ENCODE measurements at regions not wholly inside any gene's neighbourhood (a gene's known extent, or its start where the extent isn't known, plus 50 kb on each side); places are given as distances from the start of the nearest gene placed in this dataset.
A peak's percentile ranks its signal among the peaks of the same experiment; 100 is the strongest.

DNA sequence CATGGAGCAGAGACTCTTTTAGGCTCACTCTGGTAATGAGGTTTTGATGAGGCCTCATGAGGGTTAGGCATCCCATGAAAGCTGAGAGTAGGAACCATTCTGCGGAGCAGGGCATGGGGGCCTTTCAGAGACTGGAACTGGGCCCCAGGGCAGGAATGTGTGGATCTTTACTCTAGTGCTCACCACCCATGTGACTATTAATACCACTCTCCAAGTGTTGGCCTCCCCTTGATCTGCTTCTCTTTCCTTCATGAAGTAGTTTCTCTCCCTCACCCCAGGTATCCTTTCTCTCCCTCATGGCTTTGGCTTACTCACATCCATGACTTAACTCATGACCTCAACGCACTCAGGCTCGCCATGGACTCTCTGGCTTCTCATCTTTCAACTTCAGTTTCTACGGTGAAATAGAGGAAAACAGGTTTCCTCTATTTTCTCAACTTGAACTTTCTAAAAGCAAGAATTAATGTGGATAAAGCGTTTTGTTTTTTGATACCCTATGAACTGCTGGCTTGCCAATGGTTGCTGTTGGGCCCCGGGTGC is 50.5 kb upstream of the GADD45A start:
- no peak for ATAC-seq

DNA sequence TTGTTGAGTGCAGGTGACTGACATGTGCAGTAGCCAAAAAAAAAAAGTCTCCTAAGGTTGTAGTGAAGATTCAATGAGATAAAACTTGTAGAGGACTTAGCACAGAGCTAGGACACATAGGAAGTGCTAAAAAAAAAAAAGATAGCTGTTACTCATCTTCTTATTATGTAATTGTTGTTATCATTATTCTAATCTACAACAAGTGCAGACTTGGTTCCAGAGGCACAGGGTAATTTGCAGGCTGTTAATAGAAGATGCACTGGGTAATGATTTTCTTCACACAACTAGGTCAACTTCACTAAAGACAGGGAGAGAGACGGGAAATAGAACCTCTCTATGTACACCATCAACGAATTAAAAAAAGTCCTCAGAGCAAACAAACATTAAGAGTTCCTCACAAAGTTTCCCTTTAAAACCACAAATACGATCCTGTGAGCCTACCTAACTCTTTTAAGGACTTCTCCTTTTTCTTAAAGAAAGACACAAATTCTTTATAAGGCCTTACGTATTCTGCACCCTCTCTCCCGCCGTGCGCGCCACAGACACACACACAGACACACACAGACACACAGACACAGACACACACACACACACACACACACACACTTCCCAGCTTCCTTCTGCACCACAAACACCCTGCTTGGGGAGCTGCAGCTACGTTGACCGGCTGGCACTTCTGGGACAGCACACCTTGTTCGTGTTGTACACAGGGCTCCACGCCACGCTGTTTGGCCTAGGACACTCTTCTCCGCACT is 49.8 kb upstream of the GADD45A start:
- Histone ChIP-seq H3K36me3 (no peaks in the 10 kb centered on the region), H3K4me1 (peaks cover 0 to 1% (median 0%) of the 10 kb centered on the region in 12 donors), H3K4me3 (no peak overlapping the region), H3K27ac (no peak overlapping the region), H3K9me3 (no peaks in the 10 kb centered on the region), H3K27me3 (no peaks in the 10 kb centered on the region)
- DNase-seq (no peak), ATAC-seq (peak in 1 of 4 donors; percentile 7)
- intact Hi-C loops (cut with DNase I) = no loop called here
- WGBS, 4 donors = 87 to 96% (median 93%) methylated on average over 14 of the region's 14 CpGs
- TF ChIP-seq POLR2A (IDR thresholded peaks at IDR 0.05) = no peak
- TF ChIP-seq, protein P1, sequence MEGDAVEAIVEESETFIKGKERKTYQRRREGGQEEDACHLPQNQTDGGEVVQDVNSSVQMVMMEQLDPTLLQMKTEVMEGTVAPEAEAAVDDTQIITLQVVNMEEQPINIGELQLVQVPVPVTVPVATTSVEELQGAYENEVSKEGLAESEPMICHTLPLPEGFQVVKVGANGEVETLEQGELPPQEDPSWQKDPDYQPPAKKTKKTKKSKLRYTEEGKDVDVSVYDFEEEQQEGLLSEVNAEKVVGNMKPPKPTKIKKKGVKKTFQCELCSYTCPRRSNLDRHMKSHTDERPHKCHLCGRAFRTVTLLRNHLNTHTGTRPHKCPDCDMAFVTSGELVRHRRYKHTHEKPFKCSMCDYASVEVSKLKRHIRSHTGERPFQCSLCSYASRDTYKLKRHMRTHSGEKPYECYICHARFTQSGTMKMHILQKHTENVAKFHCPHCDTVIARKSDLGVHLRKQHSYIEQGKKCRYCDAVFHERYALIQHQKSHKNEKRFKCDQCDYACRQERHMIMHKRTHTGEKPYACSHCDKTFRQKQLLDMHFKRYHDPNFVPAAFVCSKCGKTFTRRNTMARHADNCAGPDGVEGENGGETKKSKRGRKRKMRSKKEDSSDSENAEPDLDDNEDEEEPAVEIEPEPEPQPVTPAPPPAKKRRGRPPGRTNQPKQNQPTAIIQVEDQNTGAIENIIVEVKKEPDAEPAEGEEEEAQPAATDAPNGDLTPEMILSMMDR (IDR thresholded peaks at IDR 0.05) = no peak

More for the DNA sequence above, 50.5 kb upstream of the GADD45A start:
- WGBS, 4 donors = 94 to 97% (median 95%) methylated on average over 6 of the region's 6 CpGs
- Histone ChIP-seq H3K27ac (no peak overlapping the region), H3K27me3 (no peaks in the 10 kb centered on the region), H3K4me3 (no peak overlapping the region), H3K4me1 (peaks cover 0 to 9% (median under 1%) of the 10 kb centered on the region in 12 donors), H3K36me3 (no peaks in the 10 kb centered on the region), H3K9me3 (no peaks in the 10 kb centered on the region)
- no peak for TF ChIP-seq POLR2A (IDR thresholded peaks at IDR 0.05)
- TF ChIP-seq, protein P1 (IDR thresholded peaks at IDR 0.05) = no peak
- intact Hi-C loops (cut with DNase I) = no loop called here
- DNase-seq = no peak

Measured in heart left ventricle (tissue), 16 donors.